Nephron (organoid): ENCODE measurements at regions not wholly inside any gene's neighbourhood (a gene's known extent, or its start where the extent isn't known, plus 50 kb on each side); places are given as distances from the start of the nearest gene placed in this dataset.

ENCODE experiments used
- H3K27ac Mint-ChIP-seq, 3 experiments: 2 replicates each; pipeline ENCODE4 v1.8.0; 2020; ENCODE audit warnings: mixed read lengths in 3 of 3, mild to moderate bottlenecking in 2 of 3, moderate library complexity in 1 of 3
- H3K27me3 Mint-ChIP-seq: 2 replicates; pipeline ENCODE4 v1.8.0; 2021; ENCODE audit warnings: low read depth, mild to moderate bottlenecking, moderate library complexity, mixed read lengths
- H3K36me3 Mint-ChIP-seq: 2 replicates; pipeline ENCODE4 v1.8.0; 2020; ENCODE audit warnings: low read depth, mixed read lengths
- H3K4me1 Mint-ChIP-seq: 2 replicates; pipeline ENCODE4 v1.8.0; 2020; ENCODE audit warnings: mixed read lengths
- H3K4me3 Mint-ChIP-seq, 3 experiments: 2 replicates each; pipeline ENCODE4 v1.8.0; 2020; ENCODE audit warnings: mild to moderate bottlenecking in 3 of 3, mixed read lengths in 3 of 3, moderate library complexity in 2 of 3
- H3K9me3 Mint-ChIP-seq: 2 replicates; pipeline ENCODE4 v1.8.0; 2020; ENCODE audit warnings: mixed read lengths
- CTCF ChIP-seq, 3 experiments: fragments of 200-600 bp; sonication (generic); IDR thresholded peaks; one replicate each; pipeline ENCODE4 v1.5.0; 2021; ENCODE audit warnings: antibody characterized with exemption in 3 of 3; ENCODE audit not compliant: unreplicated experiment in 3 of 3

GRCh38 chr2:225104321-225104720, 62.1 kb upstream of the DOCK10 start:
- Mint-ChIP-seq H3K27ac (no peak overlapping the region), H3K36me3 (no peaks in the 10 kb centered on the region), H3K27me3 (no peaks in the 10 kb centered on the region), H3K9me3 (no peaks in the 10 kb centered on the region), H3K4me3 (no peak overlapping the region), H3K4me1 (peaks cover 4% of the 10 kb centered on the region)
- no peak for TF ChIP-seq CTCF (IDR thresholded peaks at IDR 0.05; ENCODE audit: unreplicated experiment in 3 of 3)

GRCh38 chr2:225103737-225104141, 61.5 kb upstream of the DOCK10 start:
- Mint-ChIP-seq H3K9me3 (no peaks in the 10 kb centered on the region), H3K27me3 (no peaks in the 10 kb centered on the region), H3K27ac (no peak overlapping the region), H3K4me1 (peaks cover 4% of the 10 kb centered on the region), H3K4me3 (no peak overlapping the region), H3K36me3 (no peaks in the 10 kb centered on the region)
- TF ChIP-seq CTCF (IDR thresholded peaks at IDR 0.05; ENCODE audit: unreplicated experiment in 3 of 3) = no peak

DNA sequence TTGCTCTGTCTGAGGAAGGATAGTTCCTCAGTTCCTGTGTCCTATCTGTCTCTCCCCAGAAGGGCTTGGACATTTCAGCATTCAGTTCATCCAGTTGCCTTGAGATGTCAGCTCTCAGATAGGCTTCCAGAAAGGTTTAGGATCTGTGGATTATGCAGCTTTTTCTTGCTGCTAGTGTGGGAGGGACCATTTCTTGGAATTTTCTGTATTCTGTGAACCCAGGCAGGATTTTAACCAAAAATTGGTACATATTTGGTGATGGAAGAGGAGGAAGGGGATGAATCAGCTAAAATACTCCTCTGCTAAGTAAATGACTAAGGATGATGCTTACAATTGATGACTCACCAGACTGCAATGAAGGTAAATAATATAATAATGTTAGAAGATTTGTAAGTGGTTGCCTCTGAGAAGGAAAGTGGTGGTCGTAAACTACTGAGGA, 58.6 kb upstream of the DOCK10 start:
- no peak overlapping the region for H3K4me3 Mint-ChIP-seq
- peaks cover 11% of the 10 kb centered on the region for H3K9me3 Mint-ChIP-seq
- H3K36me3 Mint-ChIP-seq = no peaks in the 10 kb centered on the region
- H3K27me3 Mint-ChIP-seq = no peaks in the 10 kb centered on the region
- no peak overlapping the region for H3K27ac Mint-ChIP-seq
- no peak for TF ChIP-seq CTCF (IDR thresholded peaks at IDR 0.05; ENCODE audit: unreplicated experiment in 3 of 3)
- no peaks in the 10 kb centered on the region for H3K4me1 Mint-ChIP-seq

DNA sequence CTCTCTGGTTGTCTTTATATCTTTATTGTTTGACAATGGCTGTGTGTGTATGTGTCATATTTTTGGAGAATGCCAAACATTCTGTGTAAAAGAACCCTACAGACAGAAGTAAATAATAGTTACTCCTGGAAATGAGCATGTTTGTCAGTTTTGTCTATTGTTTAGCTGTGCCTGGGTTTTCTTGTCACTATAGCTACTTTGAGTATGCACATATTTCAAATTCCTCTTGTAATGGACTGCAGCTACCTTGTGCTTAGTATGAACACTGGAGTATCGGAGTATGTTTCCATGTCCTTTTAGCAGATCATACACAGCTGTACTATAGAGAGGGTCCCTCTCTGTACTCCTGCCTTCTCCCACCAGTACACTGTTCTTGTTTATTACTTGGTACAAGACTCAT, 58.0 kb upstream of the DOCK10 start:
- Mint-ChIP-seq H3K4me1 (no peaks in the 10 kb centered on the region), H3K9me3 (peaks cover 11% of the 10 kb centered on the region), H3K27me3 (no peaks in the 10 kb centered on the region), H3K36me3 (no peaks in the 10 kb centered on the region), H3K4me3 (no peak overlapping the region), H3K27ac (no peak overlapping the region)
- TF ChIP-seq CTCF (IDR thresholded peaks at IDR 0.05; ENCODE audit: unreplicated experiment in 3 of 3) = no peak

DNA sequence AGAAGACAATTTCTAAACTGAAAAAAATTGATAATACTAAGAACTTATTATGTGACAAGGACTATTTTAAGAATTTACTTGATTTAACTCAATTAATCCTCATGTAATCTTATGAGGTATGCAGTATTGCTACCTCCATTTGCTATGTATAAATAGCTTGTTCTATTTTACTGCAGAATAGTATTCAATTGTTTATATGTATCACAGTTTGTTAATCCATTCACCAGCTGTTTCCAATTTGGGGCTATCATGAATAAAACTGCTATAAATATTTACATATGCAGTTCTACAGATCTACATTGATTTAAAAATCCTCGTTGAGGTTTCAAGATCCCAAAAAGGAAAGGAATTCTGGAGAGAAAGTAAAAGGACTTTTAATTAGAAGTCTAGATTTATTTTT, 54.8 kb upstream of the DOCK10 start:
- Mint-ChIP-seq H3K36me3 (no peaks in the 10 kb centered on the region), H3K27ac (no peak overlapping the region), H3K9me3 (peaks cover 11% of the 10 kb centered on the region), H3K4me3 (no peak overlapping the region), H3K4me1 (no peaks in the 10 kb centered on the region), H3K27me3 (peaks cover 3% of the 10 kb centered on the region)
- TF ChIP-seq CTCF (IDR thresholded peaks at IDR 0.05; ENCODE audit: unreplicated experiment in 3 of 3) = no peak
